SK-N-SH (cell line): ENCODE measurements at regions not wholly inside any gene's neighbourhood (a gene's known extent, or its start where the extent isn't known, plus 50 kb on each side); places are given as distances from the start of the nearest gene placed in this dataset.

Experiments
- CTCF ChIA-PET: fragments of 300-600, 350-600 bp; formaldehyde crosslinking; extraction: SDS; loops from one replicate; lab custom pipeline; 2021; lab: Yijun Ruan, JAX
- POLR2A ChIA-PET: fragments of 350-600 bp; sonication (Branson Sonifier 250); formaldehyde crosslinking; extraction: SDS; loops from one replicate; lab custom pipeline; 2020; ENCODE audit warnings: antibody characterized with exemption, inconsistent platforms; lab: Yijun Ruan, JAX
- DNase-seq: peaks from one replicate; pipeline ENCODE4 v3.0.0; 2012
- H2AFZ ChIP-seq: fragments of 200-600 bp; sonication (generic); 2 replicates; pipeline ENCODE4 v1.8.1; 2016; ENCODE audit warnings: antibody characterized with exemption, mild to moderate bottlenecking, low read depth
- H3F3A ChIP-seq: fragments of 200-600 bp; sonication (generic); replicated peaks from 2 replicates; pipeline ENCODE3; 2016; ENCODE audit warnings: antibody characterized with exemption, mild to moderate bottlenecking; ENCODE audit not compliant: insufficient read depth
- H3K27ac ChIP-seq, 2 experiments: fragments of 200-500 bp in 1 of 2; fragments of 200-600 bp in 1 of 2; sonication (Bioruptor generic) in 1 of 2; sonication (generic), shearing (Covaris generic) in 1 of 2; 2 replicates each; pipeline versions ENCODE4 v1.5.1 to v1.6.1; 2014 to 2016; ENCODE audit warnings: low read depth in 2 of 2, inconsistent platforms in 1 of 2, low read length in 1 of 2, mild to moderate bottlenecking in 1 of 2, mixed read lengths in 1 of 2
- H3K27me3 ChIP-seq: fragments of 200-600 bp; sonication (generic), shearing (Covaris generic); 2 replicates; pipeline ENCODE4 v1.6.1; 2016; ENCODE audit warnings: mixed run types; ENCODE audit not compliant: insufficient read depth
- H3K36me3 ChIP-seq, 2 experiments: fragments of 200-500 bp in 1 of 2; fragments of 200-600 bp in 1 of 2; sonication (Bioruptor generic) in 1 of 2; sonication (generic) in 1 of 2; replicated peaks in 1 of 2; 2 replicates each; pipeline versions ENCODE3 to v1.5.1; 2014 to 2016; ENCODE audit warnings: low read length in 1 of 2, mild to moderate bottlenecking in 1 of 2; ENCODE audit not compliant: insufficient read depth in 2 of 2, control insufficient read depth in 1 of 2
- H3K4me1 ChIP-seq, 2 experiments: fragments of 200-500 bp in 1 of 2; fragments of 200-600 bp in 1 of 2; sonication (Bioruptor generic) in 1 of 2; sonication (generic), shearing (Covaris generic) in 1 of 2; 2 replicates each; pipeline versions ENCODE4 v1.5.1 to v1.6.1; 2014 to 2016; ENCODE audit warnings: low read depth in 1 of 2, low read length in 1 of 2, mixed run types in 1 of 2; ENCODE audit not compliant: insufficient read depth in 2 of 2, control insufficient read depth in 1 of 2
- H3K4me2 ChIP-seq: fragments of 200-600 bp; sonication (generic), shearing (Covaris generic); 2 replicates; pipeline ENCODE4 v1.6.1; 2017; ENCODE audit warnings: mixed run types
- H3K4me3 ChIP-seq, 2 experiments: fragments of 200-500 bp in 1 of 2; fragments of 200-600 bp in 1 of 2; sonication (Bioruptor generic) in 1 of 2; sonication (generic), shearing (Covaris generic) in 1 of 2; 2 replicates each; pipeline versions ENCODE4 v1.5.1 to v1.8.1; 2014 to 2016; ENCODE audit warnings: low read depth in 2 of 2, inconsistent platforms in 1 of 2, low read length in 1 of 2, mild to moderate bottlenecking in 1 of 2, mixed read lengths in 1 of 2, moderate library complexity in 1 of 2
- H3K79me2 ChIP-seq: fragments of 200-600 bp; sonication (generic); 2 replicates; pipeline ENCODE4 v1.8.1; 2017; ENCODE audit warnings: mild to moderate bottlenecking; ENCODE audit not compliant: insufficient read depth
- H3K9ac ChIP-seq: fragments of 200-600 bp; sonication (generic); 2 replicates; pipeline ENCODE4 v1.6.1; 2017; ENCODE audit warnings: mixed run types
- H3K9me2 ChIP-seq: fragments of 200-600 bp; sonication (generic); 2 replicates; pipeline ENCODE4 v1.6.1; 2017; ENCODE audit warnings: mixed run types
- H3K9me3 ChIP-seq: fragments of 200-600 bp; sonication (generic); 2 replicates; pipeline ENCODE4 v1.6.1; 2017; ENCODE audit warnings: mixed run types, mild to moderate bottlenecking, moderate library complexity
- H4K20me1 ChIP-seq: fragments of 200-600 bp; sonication (generic); 2 replicates; pipeline ENCODE4 v1.6.1; 2017; ENCODE audit warnings: mild to moderate bottlenecking, mixed run types; ENCODE audit not compliant: insufficient read depth
- CHD2 ChIP-seq: fragments of 150-350 bp; IDR thresholded peaks from 2 replicates; pipeline ENCODE4 v1.6.1; 2018; ENCODE audit warnings: low read length; ENCODE audit not compliant: partially characterized antibody
- EP300 ChIP-seq, 2 experiments: IDR thresholded peaks; 2 replicates each; pipeline versions ENCODE4 v1.4.0 to v1.6.1; 2012; ENCODE audit warnings: borderline replicate concordance in 1 of 2, low read depth in 1 of 2, low read length in 1 of 2
- FOSL2 ChIP-seq: IDR thresholded peaks from 2 replicates; pipeline ENCODE4 v1.4.0; 2012; ENCODE audit warnings: low read depth, mild to moderate bottlenecking, moderate library complexity, borderline replicate concordance
- JUND ChIP-seq: IDR thresholded peaks from 2 replicates; pipeline ENCODE4 v1.4.0; 2012
- MAX ChIP-seq: IDR thresholded peaks from 2 replicates; pipeline ENCODE4 v1.4.0; 2012; ENCODE audit warnings: low read depth
- MEF2A ChIP-seq: IDR thresholded peaks from 2 replicates; pipeline ENCODE4 v1.4.0; 2012; ENCODE audit warnings: low read depth, borderline replicate concordance
- MXI1 ChIP-seq: IDR thresholded peaks from 2 replicates; pipeline ENCODE4 v1.6.1; 2012; ENCODE audit warnings: mild to moderate bottlenecking, low read depth, low read length, improper control_type of control experiment
- RXRA ChIP-seq: IDR thresholded peaks from 2 replicates; pipeline ENCODE4 v1.4.0; 2012; ENCODE audit warnings: low read depth, mild to moderate bottlenecking, borderline replicate concordance
- SIN3A ChIP-seq: IDR thresholded peaks from 2 replicates; pipeline ENCODE4 v1.6.1; 2012; ENCODE audit warnings: low read depth, mild to moderate bottlenecking, low read length, moderate library complexity, borderline replicate concordance
- SMC3 ChIP-seq: IDR thresholded peaks from 2 replicates; pipeline ENCODE4 v1.6.1; 2012; ENCODE audit warnings: low read depth, low read length, improper control_type of control experiment
- TCF12 ChIP-seq: IDR thresholded peaks from 2 replicates; pipeline ENCODE4 v1.4.0; 2012
- YY1 ChIP-seq: IDR thresholded peaks from 2 replicates; pipeline ENCODE4 v1.4.0; 2012; ENCODE audit warnings: low read depth, mild to moderate bottlenecking
- WGBS: methylation state at CpG from one replicate; pipeline ENCODE4 v1.1.6; 2017; ENCODE audit warnings: low lambda C conversion rate; 5-methylcytosine and 5-hydroxymethylcytosine counted together
- TF ChIP-seq, protein P1 (sequence below): IDR thresholded peaks from 2 replicates; pipeline ENCODE4 v1.4.0; 2012; ENCODE audit warnings: low read depth, borderline replicate concordance

- Histone ChIP-seq H3K4me2 (no peak overlapping the region), H3K36me3 (no peaks in the 10 kb centered on the region), H3K9me2 (no peaks in the 10 kb centered on the region), H3K9me3 (no peaks in the 10 kb centered on the region), H3K9ac (no peak overlapping the region), H3K27ac (no peak overlapping the region), H2AFZ (no peak overlapping the region), H3K79me2 (no peaks in the 10 kb centered on the region), H3K4me3 (no peak overlapping the region), H4K20me1 (no peaks in the 10 kb centered on the region), H3K4me1 (no peaks in the 10 kb centered on the region)
- ChIA-PET POLR2A (no interaction called here), CTCF (interaction anchor here (0.7 to 1.6 kb wide), 2 partner anchors 10 to 17 kb away, joined by 3 read pairs; no protein-coding TSS in a partner anchor)
- no peak for TF ChIP-seq MXI1
- TF ChIP-seq RXRA, result no peak
- no peak for TF ChIP-seq MEF2A
- TF ChIP-seq CHD2, result no peak
- no peak for TF ChIP-seq SIN3A
- TF ChIP-seq, all 33 proteins: peak for 0
- no peaks in the 10 kb centered on the region for H3F3A ChIP-seq
- H3K27me3 ChIP-seq, result no peaks in the 10 kb centered on the region
- no peak for DNase-seq
- 66% methylated on average over 2 of the region's 2 CpGs for WGBS
Measured at GRCh38 chr22:26853495-26853894, 196.1 kb downstream of the MIAT start.

DNA sequence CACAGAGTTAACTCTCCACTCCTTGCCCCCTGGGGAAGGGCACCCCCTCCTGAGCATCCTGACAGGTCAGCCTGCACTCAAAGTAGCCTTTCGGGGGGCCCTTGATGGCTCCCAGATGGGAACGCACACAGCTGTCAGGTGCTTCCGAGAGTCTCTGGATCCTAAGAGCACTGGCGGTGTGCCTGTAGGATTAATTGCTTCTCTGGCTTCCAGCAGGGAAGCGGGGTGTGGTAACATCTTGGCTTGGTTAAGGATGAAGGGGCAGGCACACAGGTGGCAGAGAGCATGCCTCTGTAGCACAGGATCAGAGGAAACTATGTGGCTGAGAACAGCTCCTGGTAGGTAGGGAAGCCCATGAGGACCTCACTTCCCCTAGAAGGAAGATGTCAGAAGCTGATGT is 199.8 kb downstream of the MIAT start:
- TF ChIP-seq RXRA, result no peak
- TF ChIP-seq MAX, result no peak
- no peak for TF ChIP-seq FOSL2
- TF ChIP-seq MEF2A, result no peak
- no peak for TF ChIP-seq TCF12
- TF ChIP-seq MXI1, result no peak
- no peak for TF ChIP-seq JUND
- no peak for TF ChIP-seq EP300 (IDR thresholded peaks at IDR 0.05; ENCODE audit: borderline replicate concordance in 1 of 2, low read depth in 1 of 2, low read length in 1 of 2)
- no peak for TF ChIP-seq YY1
- TF ChIP-seq SIN3A, result no peak
- TF ChIP-seq, protein P1, sequence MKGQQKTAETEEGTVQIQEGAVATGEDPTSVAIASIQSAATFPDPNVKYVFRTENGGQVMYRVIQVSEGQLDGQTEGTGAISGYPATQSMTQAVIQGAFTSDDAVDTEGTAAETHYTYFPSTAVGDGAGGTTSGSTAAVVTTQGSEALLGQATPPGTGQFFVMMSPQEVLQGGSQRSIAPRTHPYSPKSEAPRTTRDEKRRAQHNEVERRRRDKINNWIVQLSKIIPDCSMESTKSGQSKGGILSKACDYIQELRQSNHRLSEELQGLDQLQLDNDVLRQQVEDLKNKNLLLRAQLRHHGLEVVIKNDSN, result no peak
- TF ChIP-seq SMC3, result no peak

More for the DNA sequence above, 199.8 kb downstream of the MIAT start:
- no peak overlapping the region for H3K4me3 ChIP-seq
- no peaks in the 10 kb centered on the region for H3K9me3 ChIP-seq
- DNase-seq, result no peak
- H3K9me2 ChIP-seq, result no peaks in the 10 kb centered on the region
- no peak overlapping the region for H2AFZ ChIP-seq
- no peaks in the 10 kb centered on the region for H3F3A ChIP-seq
- CTCF ChIA-PET, result no interaction called here
- H4K20me1 ChIP-seq, result no peaks in the 10 kb centered on the region
- H3K27ac ChIP-seq, result no peak overlapping the region
- 81% methylated on average over 5 of the region's 5 CpGs for WGBS
- no peaks in the 10 kb centered on the region for H3K27me3 ChIP-seq
- no peaks in the 10 kb centered on the region for H3K36me3 ChIP-seq
- H3K9ac ChIP-seq, result no peak overlapping the region
- POLR2A ChIA-PET, result no interaction called here
- H3K4me2 ChIP-seq, result no peak overlapping the region
- no peaks in the 10 kb centered on the region for H3K4me1 ChIP-seq
- H3K79me2 ChIP-seq, result no peaks in the 10 kb centered on the region
